CD4-positive, alpha-beta T cell (primary cell): ENCODE measurements at regions not wholly inside any gene's neighbourhood (a gene's known extent, or its start where the extent isn't known, plus 50 kb on each side); places are given as distances from the start of the nearest gene placed in this dataset.

Experiments
- ATAC-seq: fragments of 200-7000 bp; cut with Tn5 transposase; one replicate; pipeline ENCODE4 v1.10.0; 2022; ENCODE audit warnings: mild to moderate bottlenecking; ENCODE audit not compliant: poor library complexity
- CTCF ChIA-PET: fragments of 350-600 bp; sonication (Branson Sonifier 250); formaldehyde crosslinking; loops from one replicate; lab custom pipeline; 2021; ENCODE audit warnings: antibody characterized with exemption, inconsistent platforms; lab: Charles Lee
- POLR2A ChIA-PET: fragments of 350-600 bp; sonication (Branson Sonifier 250); formaldehyde crosslinking; loops from one replicate; lab custom pipeline; 2021; ENCODE audit warnings: antibody characterized with exemption, inconsistent platforms; lab: Charles Lee
- DNase-seq, 14 experiments: peaks; one replicate each; pipeline ENCODE4 v3.0.0-alpha.2; 2013 to 2020; ENCODE audit warnings: mixed read lengths in 2 of 14
- H3K27ac ChIP-seq, 2 donors: one replicate each; pipeline versions ENCODE4 v1.5.1 to v1.7.0; 2013; ENCODE audit warnings: low read length in 2 of 2, low read depth in 1 of 2, mild to moderate bottlenecking in 1 of 2
- H3K27me3 ChIP-seq, 2 experiments: 1 replicate in 1 of 2; 2 replicates in 1 of 2; pipeline versions ENCODE4 v1.6.1 to v1.7.0; 2013; ENCODE audit warnings: low read length in 2 of 2, control low read depth in 1 of 2, mild to moderate bottlenecking in 1 of 2, moderate library complexity in 1 of 2; ENCODE audit not compliant: insufficient read depth in 2 of 2, control insufficient read depth in 1 of 2
- H3K36me3 ChIP-seq: one replicate; pipeline ENCODE4 v1.6.1; 2013; ENCODE audit warnings: low read length, control low read depth; ENCODE audit not compliant: insufficient read depth
- H3K4me1 ChIP-seq: one replicate; pipeline ENCODE4 v1.6.1; 2013; ENCODE audit warnings: low read length, control low read depth; ENCODE audit not compliant: insufficient read depth
- H3K4me3 ChIP-seq: one replicate; pipeline ENCODE4 v1.5.1; 2013; ENCODE audit warnings: mild to moderate bottlenecking, low read length, moderate library complexity
- H3K9me3 ChIP-seq, 2 experiments: 1 replicate in 1 of 2; 2 replicates in 1 of 2; pipeline versions ENCODE4 v1.6.1 to v1.7.0; 2013; ENCODE audit warnings: low read length in 2 of 2, mild to moderate bottlenecking in 2 of 2, control low read depth in 1 of 2, moderate library complexity in 1 of 2; ENCODE audit not compliant: control insufficient read depth in 1 of 2, insufficient read depth in 1 of 2
- H3K27ac Mint-ChIP-seq: one replicate; pipeline ENCODE4 v1.8.0; 2020; ENCODE audit warnings: mixed read lengths
- H3K27me3 Mint-ChIP-seq: one replicate; pipeline ENCODE4 v1.8.0; 2021; ENCODE audit warnings: mixed read lengths
- H3K36me3 Mint-ChIP-seq: one replicate; pipeline ENCODE4 v1.8.0; 2021; ENCODE audit warnings: low read depth, mixed read lengths
- H3K4me1 Mint-ChIP-seq: one replicate; pipeline ENCODE4 v1.8.0; 2021; ENCODE audit warnings: low read depth, mixed read lengths
- H3K4me3 Mint-ChIP-seq: one replicate; pipeline ENCODE4 v1.8.0; 2020; ENCODE audit warnings: mild to moderate bottlenecking, mixed read lengths
- H3K9me3 Mint-ChIP-seq: one replicate; pipeline ENCODE4 v1.8.0; 2020; ENCODE audit warnings: mixed read lengths
- CTCF ChIP-seq: fragments of 200-600 bp; IDR thresholded peaks from one replicate; pipeline ENCODE4 v1.8.0; 2022; ENCODE audit warnings: antibody characterized with exemption, mild to moderate bottlenecking
- intact Hi-C, 2 experiments: fragments of 100-400 bp; cut with DNase I in 1 of 2; cut with micrococcal nuclease in 1 of 2; formaldehyde crosslinking; loops; one replicate each; pipeline versions ENCODE4 v1.15.1 to v1.9.0; 2023 to 2025; cut with DNase I, micrococcal nuclease

- no peaks in the 10 kb centered on the region for H3K36me3 ChIP-seq
- Mint-ChIP-seq H3K9me3 (no peaks in the 10 kb centered on the region), H3K4me3 (no peak overlapping the region), H3K27me3 (no peaks in the 10 kb centered on the region), H3K27ac (no peak overlapping the region), H3K36me3 (no peaks in the 10 kb centered on the region), H3K4me1 (no peaks in the 10 kb centered on the region)
- no peaks in the 10 kb centered on the region for H3K27me3 ChIP-seq
- ATAC-seq (no peak), DNase-seq (no peak)
- ChIA-PET POLR2A (no interaction called here), CTCF (no interaction called here)
- TF ChIP-seq CTCF: no peak
- no peak overlapping the region for H3K4me3 ChIP-seq
- H3K9me3 ChIP-seq: peaks cover 0 to 1% of the 10 kb centered on the region in 2 experiments
- no peaks in the 10 kb centered on the region for H3K4me1 ChIP-seq
- intact Hi-C loops: no loop called here
- no peak overlapping the region for H3K27ac ChIP-seq
Observed at GRCh38 chr4:65096630-65097029, 573.7 kb downstream of the EPHA5 start.

GRCh38 chr4:65089666-65090065, 580.6 kb downstream of the EPHA5 start:
- Histone ChIP-seq H3K4me3 (no peak overlapping the region), H3K36me3 (no peaks in the 10 kb centered on the region), H3K9me3 (no peaks in the 10 kb centered on the region), H3K27me3 (no peaks in the 10 kb centered on the region), H3K27ac (no peak overlapping the region), H3K4me1 (no peaks in the 10 kb centered on the region)
- TF ChIP-seq CTCF: no peak
- CTCF ChIA-PET: no interaction called here
- ATAC-seq (no peak), DNase-seq (no peak)
- intact Hi-C loops: no loop called here
- Mint-ChIP-seq H3K36me3 (no peaks in the 10 kb centered on the region), H3K4me3 (no peak overlapping the region), H3K27me3 (no peaks in the 10 kb centered on the region), H3K27ac (no peak overlapping the region), H3K4me1 (no peaks in the 10 kb centered on the region), H3K9me3 (peaks cover 8% of the 10 kb centered on the region)
- POLR2A ChIA-PET: no interaction called here

- ChIA-PET CTCF (no interaction called here), POLR2A (no interaction called here)
- Histone ChIP-seq H3K27ac (no peak overlapping the region), H3K9me3 (peaks cover 0 to 9% of the 10 kb centered on the region in 2 experiments), H3K4me1 (no peaks in the 10 kb centered on the region), H3K27me3 (no peaks in the 10 kb centered on the region), H3K4me3 (no peak overlapping the region), H3K36me3 (no peaks in the 10 kb centered on the region)
- peaks cover 8% of the 10 kb centered on the region for H3K9me3 Mint-ChIP-seq
- H3K27me3 Mint-ChIP-seq: no peaks in the 10 kb centered on the region
- intact Hi-C loops: no loop called here
- no peak for DNase-seq
- H3K4me3 Mint-ChIP-seq: no peak overlapping the region
- H3K4me1 Mint-ChIP-seq: no peaks in the 10 kb centered on the region
- no peak overlapping the region for H3K27ac Mint-ChIP-seq
- H3K36me3 Mint-ChIP-seq: no peaks in the 10 kb centered on the region
- no peak for TF ChIP-seq CTCF
- no peak for ATAC-seq
Observed at GRCh38 chr4:65083076-65083475, 587.2 kb downstream of the EPHA5 start.
